Midbrain (tissue), 1 donor: ENCODE measurements at regions not wholly inside any gene's neighbourhood (a gene's known extent, or its start where the extent isn't known, plus 50 kb on each side); places are given as distances from the start of the nearest gene placed in this dataset.
"Not testable (repeated sequence)": the region's sequence is repeated elsewhere in the genome, so short reads cannot be mapped to it uniquely, and the experiment has no call there.

Experiments
- DNase-seq: peaks from one replicate; lab custom pipeline; 2025; lab: John Stamatoyannopoulos, UW

DNA sequence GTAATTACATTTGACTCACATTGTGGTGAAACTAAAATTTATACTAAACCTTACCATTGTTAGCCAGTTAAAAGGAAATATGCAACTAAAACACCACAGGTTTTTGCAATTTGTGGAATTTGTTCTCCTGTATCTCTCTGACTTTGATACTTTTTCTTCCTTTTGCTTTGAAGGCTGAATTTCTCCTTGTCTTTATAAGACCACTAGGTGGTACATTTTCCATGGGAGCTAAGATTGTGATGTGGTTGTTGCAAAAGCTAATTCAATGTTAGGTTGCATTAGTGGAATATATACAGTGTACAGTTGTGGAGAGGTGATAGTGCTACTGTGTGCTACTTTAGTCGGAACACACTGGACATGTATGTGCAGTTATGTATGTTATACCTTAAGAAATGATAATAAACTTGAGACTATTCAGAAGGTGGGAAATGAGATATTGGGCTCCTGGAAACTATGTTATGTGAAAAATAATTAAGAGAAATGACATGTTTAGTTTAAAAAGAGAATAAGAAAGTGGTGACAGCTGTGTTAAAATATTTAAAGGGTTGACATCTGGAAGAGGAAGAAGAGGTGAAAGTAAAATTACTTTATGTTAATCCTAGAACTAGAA is 70.3 kb downstream of the ARL9 start:
- DNase-seq: peak; percentile 14

DNA sequence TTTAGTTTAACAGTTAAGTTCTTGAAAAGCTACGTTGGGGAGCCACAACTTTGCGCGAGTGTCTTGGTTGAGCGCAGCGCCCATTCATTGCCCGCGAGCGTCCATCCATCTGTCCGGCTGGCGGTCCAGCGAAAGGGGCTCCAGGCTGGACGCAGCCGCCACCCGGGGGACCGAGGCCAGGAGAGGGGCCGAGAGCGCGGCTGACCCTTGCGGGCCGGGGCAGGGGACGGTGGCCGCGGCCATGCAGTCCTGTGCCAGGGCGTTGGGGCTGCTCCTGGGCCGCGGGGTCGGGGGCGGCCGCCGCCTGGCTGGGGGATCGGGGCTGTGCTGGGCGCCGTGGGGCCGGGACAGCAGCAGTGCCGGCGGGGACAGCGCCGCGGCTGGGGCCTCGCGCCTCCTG is 86.8 kb downstream of the ARL9 start:
- not testable (repeated sequence) for DNase-seq
